ENCODE measurements at regions not wholly inside any gene's neighbourhood (a gene's known extent, or its start where the extent isn't known, plus 50 kb on each side); places are given as distances from the start of the nearest gene placed in this dataset.

- Histone ChIP-seq H3K79me2 (ENCODE audit: control insufficient read depth, insufficient read depth, low read length) (no peaks in the 10 kb centered on the region), H3K9me1 (replicated peaks; ENCODE audit: control insufficient read depth, extremely low read depth, insufficient read depth, low read length) (no peaks in the 10 kb centered on the region), H3K4me3 (replicated peaks in 1 of 3; ENCODE audit: insufficient read depth in 1 of 3, low read depth in 1 of 3, low read length in 3 of 3) (no peak overlapping the region), H2AFZ (ENCODE audit: low read depth, low read length) (no peak overlapping the region), H3K4me1 (ENCODE audit: control insufficient read depth, extremely low read depth, insufficient read depth, low read length) (peaks cover 10% of the 10 kb centered on the region), H3K27me3 (ENCODE audit: control insufficient read depth in 2 of 2, insufficient read depth in 2 of 2, low read length in 2 of 2) (no peaks in the 10 kb centered on the region), H3K9me3 (replicated peaks; ENCODE audit: control insufficient read depth, insufficient read depth, low read length) (no peaks in the 10 kb centered on the region), H3K27ac (ENCODE audit: insufficient read depth, low read depth, low read length) (no peak overlapping the region), H3K36me3 (ENCODE audit: control insufficient read depth in 2 of 2, extremely low read depth in 1 of 2, insufficient read depth in 2 of 2, low read length in 2 of 2) (no peaks in the 10 kb centered on the region), H3K4me2 (ENCODE audit: insufficient read depth, low read length) (no peak overlapping the region), H3K9ac (replicated peaks; ENCODE audit: extremely low read depth, insufficient read depth, low read length) (no peak overlapping the region), H4K20me1 (replicated peaks; ENCODE audit: control insufficient read depth, extremely low read depth, insufficient read depth, low read length) (no peaks in the 10 kb centered on the region)
- intact Hi-C loops (cut with micrococcal nuclease), result no loop called here
- BruUV-seq (replicated peaks), result no TSS peak
- no peak for TF ChIP-seq JUN (IDR thresholded peaks at IDR 0.05; ENCODE audit: borderline replicate concordance, insufficient read depth, insufficient read length, low read depth)
- no peak for TF ChIP-seq FOS (IDR thresholded peaks at IDR 0.05; ENCODE audit: borderline replicate concordance, insufficient read depth, low read length)
- TF ChIP-seq POLR2AphosphoS5 (IDR thresholded peaks at IDR 0.05; ENCODE audit: insufficient read depth, low read depth, low read length), result no peak
- no peak for TF ChIP-seq CTCF (IDR thresholded peaks at IDR 0.05; ENCODE audit: extremely low read depth in 1 of 2, insufficient read depth in 1 of 2, low read depth in 1 of 2, low read length in 2 of 2)
- TF ChIP-seq POLR2A (IDR thresholded peaks at IDR 0.05; ENCODE audit: low read depth, low read length), result no peak
- dilution Hi-C loops (cut with MboI; ENCODE audit: extremely low pct_ligation_motif_present, low sequenced_read_pairs), result no loop called here
- ChIA-PET POLR2A (no interaction called here), CTCF (interaction anchor here (1.0 kb wide), 1 partner anchor 31 kb away, joined by 3 read pairs; no protein-coding TSS in a partner anchor)
- no peak for DNase-seq (ENCODE audit: low read depth, low spot score)
- peak; percentile 59 for FAIRE-seq
Observed at GRCh38 chr5:33330992-33331391, 109.8 kb upstream of the TARS1 start.

- no peak for FAIRE-seq
Observed at GRCh38 chr5:33332804-33333203, 108.0 kb upstream of the TARS1 start.

More at GRCh38 chr5:33332804-33333203, 108.0 kb upstream of the TARS1 start:
- dilution Hi-C loops (cut with MboI; ENCODE audit: extremely low pct_ligation_motif_present, low sequenced_read_pairs), result no loop called here
- DNase-seq (ENCODE audit: low read depth, low spot score), result no peak
- no peak overlapping the region for H2AFZ ChIP-seq (ENCODE audit: low read depth, low read length)
- no peak for TF ChIP-seq MAX (IDR thresholded peaks at IDR 0.05; ENCODE audit: insufficient read depth, insufficient read length)
- TF ChIP-seq POLR2AphosphoS5 (IDR thresholded peaks at IDR 0.05; ENCODE audit: insufficient read depth, low read depth, low read length), result no peak
- no peak for TF ChIP-seq POLR2A (IDR thresholded peaks at IDR 0.05; ENCODE audit: low read depth, low read length)
- no peak for TF ChIP-seq CTCF (IDR thresholded peaks at IDR 0.05; ENCODE audit: extremely low read depth in 1 of 2, insufficient read depth in 1 of 2, low read depth in 1 of 2, low read length in 2 of 2)
- no peak for TF ChIP-seq GATA2 (IDR thresholded peaks at IDR 0.05; ENCODE audit: insufficient read depth, insufficient read length, low read depth, low read length)
- TF ChIP-seq MYC (IDR thresholded peaks at IDR 0.05; ENCODE audit: low read depth, low read length), result no peak
- no peak for TF ChIP-seq JUN (IDR thresholded peaks at IDR 0.05; ENCODE audit: borderline replicate concordance, insufficient read depth, insufficient read length, low read depth)
- TF ChIP-seq FOS (IDR thresholded peaks at IDR 0.05; ENCODE audit: borderline replicate concordance, insufficient read depth, low read length), result no peak
- no peak for TF ChIP-seq EZH2 (IDR thresholded peaks at IDR 0.05; ENCODE audit: borderline replicate concordance, low read depth, low read length, severe bottlenecking)
- H3K9me1 ChIP-seq (replicated peaks; ENCODE audit: control insufficient read depth, extremely low read depth, insufficient read depth, low read length), result no peaks in the 10 kb centered on the region
- no peak overlapping the region for H3K4me3 ChIP-seq (replicated peaks in 1 of 3; ENCODE audit: insufficient read depth in 1 of 3, low read depth in 1 of 3, low read length in 3 of 3)
- no peaks in the 10 kb centered on the region for H3K9me3 ChIP-seq (replicated peaks; ENCODE audit: control insufficient read depth, insufficient read depth, low read length)
- POLR2A ChIA-PET, result no interaction called here
- H3K4me2 ChIP-seq (ENCODE audit: insufficient read depth, low read length), result no peak overlapping the region
- H4K20me1 ChIP-seq (replicated peaks; ENCODE audit: control insufficient read depth, extremely low read depth, insufficient read depth, low read length), result no peaks in the 10 kb centered on the region
- intact Hi-C loops (cut with micrococcal nuclease), result no loop called here
- CTCF ChIA-PET, result no interaction called here
- BruUV-seq (replicated peaks), result no TSS peak
- no peaks in the 10 kb centered on the region for H3K36me3 ChIP-seq (ENCODE audit: control insufficient read depth in 2 of 2, extremely low read depth in 1 of 2, insufficient read depth in 2 of 2, low read length in 2 of 2)
- no peaks in the 10 kb centered on the region for H3K79me2 ChIP-seq (ENCODE audit: control insufficient read depth, insufficient read depth, low read length)
- H3K27ac ChIP-seq (ENCODE audit: insufficient read depth, low read depth, low read length), result no peak overlapping the region
- H3K4me1 ChIP-seq (ENCODE audit: control insufficient read depth, extremely low read depth, insufficient read depth, low read length), result peaks cover 11% of the 10 kb centered on the region
- no peaks in the 10 kb centered on the region for H3K27me3 ChIP-seq (ENCODE audit: control insufficient read depth in 2 of 2, insufficient read depth in 2 of 2, low read length in 2 of 2)
- H3K9ac ChIP-seq (replicated peaks; ENCODE audit: extremely low read depth, insufficient read depth, low read length), result no peak overlapping the region

All from endothelial cell of umbilical vein (primary cell).